ENCODE measurements at regions not wholly inside any gene's neighbourhood (a gene's known extent, or its start where the extent isn't known, plus 50 kb on each side); places are given as distances from the start of the nearest gene placed in this dataset.

DNA sequence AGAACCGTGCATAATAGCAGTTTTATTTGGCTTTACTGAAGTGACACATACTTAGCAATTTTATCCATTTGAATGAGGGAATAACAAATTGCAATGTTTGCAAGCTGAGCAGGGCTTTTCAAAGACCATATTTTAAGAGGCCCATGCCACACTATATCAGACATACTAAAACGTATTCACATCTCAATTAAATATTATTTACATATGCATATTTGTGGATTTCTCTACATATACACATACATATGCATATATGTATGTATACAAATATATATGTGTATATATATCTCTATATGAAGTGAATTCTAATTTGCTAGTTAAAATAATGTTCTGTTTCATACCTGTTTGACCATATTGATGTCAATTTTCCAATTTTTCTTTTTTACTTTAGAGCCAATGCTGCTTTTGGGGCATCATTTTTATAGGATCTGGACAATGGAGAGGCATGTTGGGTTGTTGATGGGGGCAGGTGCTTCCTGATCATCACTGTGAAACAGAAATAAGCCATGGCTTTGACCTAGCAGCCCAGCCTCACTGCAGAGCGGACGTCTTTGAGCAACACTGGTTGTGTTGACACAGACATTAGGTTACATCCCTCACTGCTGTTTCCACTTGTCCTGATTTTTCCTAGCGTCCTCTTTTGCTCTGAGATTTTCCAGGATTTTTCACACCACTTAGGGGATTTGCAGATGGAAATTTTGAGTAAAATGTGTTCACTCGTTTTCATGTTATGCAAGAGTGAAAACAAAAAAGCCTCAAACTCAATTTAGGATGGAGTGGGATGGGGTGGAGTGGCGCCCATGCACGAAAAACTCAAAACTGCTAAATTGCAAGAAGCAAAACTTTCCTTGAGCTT is 56.9 kb downstream of the RDH14 start:
- DNase-seq (ENCODE audit: low spot score), result no peak

DNA sequence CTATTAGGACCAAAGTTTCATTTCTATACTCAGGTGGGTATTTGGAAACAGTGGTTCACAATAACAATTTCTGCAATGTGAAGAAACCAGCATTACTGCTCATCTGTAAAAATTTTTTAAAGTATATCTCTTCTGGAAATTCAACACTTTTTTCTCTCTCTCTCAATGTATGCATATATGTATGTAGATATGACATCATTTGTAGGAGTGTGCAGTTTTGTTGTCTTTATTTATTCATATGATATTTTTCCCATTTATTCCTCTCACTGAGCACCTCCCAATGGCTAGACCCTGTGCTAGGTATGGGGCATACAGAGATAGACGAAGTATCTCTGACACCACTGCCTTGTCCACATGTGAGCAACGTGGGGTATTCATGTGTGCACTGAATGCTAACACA is 58.3 kb downstream of the RDH14 start:
- DNase-seq (ENCODE audit: low spot score), result no peak

DNA sequence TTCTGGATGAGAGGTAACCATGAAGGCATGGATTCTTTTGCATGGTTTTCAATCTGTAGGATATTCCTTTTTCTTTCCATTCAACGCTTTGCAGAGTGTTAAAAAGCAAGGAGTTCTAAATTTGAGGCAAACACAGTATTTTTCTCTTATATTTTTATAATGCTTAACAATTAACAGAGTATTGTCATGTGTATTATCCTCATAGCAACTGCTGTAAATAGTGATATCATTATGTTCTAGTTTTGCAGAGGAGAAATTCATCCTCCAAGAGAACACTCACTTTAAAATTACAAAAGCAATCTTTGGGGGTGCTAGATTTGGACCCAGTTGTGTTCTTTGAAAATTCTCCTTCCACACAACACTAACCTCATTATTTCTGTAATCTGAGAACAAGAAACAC is 58.7 kb downstream of the RDH14 start:
- no peak for DNase-seq (ENCODE audit: low spot score)

DNA sequence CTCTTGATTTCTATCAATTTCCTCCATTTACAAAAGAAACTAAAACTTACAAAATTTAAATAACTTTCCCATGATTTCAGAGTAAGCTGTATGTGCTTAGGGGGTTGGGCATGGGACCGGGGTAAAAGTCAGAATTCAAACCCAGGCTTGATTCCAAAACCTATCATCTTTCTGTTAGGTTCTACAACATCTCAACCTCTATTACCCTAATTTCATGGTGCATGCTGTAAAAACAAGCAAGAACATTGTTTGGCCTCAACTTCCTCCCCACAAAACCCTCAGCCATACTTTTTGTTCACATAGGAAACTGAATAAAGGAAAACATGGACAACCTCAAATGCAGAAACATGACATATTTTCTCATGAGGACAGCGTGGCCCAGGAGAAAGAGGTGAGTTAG is 59.3 kb downstream of the RDH14 start:
- no peak for DNase-seq (ENCODE audit: low spot score)

DNA sequence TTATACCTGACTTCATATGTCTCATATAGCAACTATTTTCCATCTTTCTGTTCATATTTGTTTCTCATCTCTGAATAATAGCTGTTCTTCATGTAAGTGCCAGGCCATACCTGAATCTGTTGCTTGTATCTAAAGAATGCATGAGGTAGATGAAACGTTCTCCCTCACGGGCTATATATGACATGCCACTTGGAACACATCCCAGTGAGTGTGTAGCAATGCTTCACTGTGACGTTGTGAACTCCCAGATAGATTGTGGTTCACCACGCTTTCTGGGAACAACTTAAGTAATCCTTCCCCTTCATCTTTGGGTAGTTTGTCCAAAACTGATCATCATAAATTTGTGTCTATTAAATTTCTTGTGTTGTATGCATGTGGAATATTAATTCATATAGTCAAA is 60.1 kb downstream of the RDH14 start:
- DNase-seq (ENCODE audit: low spot score), result no peak

DNA sequence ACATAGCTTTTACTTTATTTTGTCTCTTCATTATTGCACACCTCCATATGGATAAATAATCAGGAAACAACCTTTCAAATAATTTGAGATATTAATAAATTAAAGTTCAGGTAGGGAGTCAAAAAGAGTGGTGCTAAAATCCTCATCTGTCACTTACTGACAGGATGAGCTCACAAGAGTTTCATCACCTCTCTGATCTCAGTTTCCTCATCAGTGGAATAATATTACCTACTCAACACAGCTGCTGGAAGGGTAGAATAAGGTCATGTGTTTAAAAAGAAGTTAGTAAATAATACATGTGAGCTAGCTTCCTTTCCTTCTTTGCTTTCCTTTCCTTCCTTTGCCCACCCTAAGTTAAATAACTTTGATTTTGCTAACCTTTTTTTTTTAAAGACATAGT is 61.9 kb downstream of the RDH14 start:
- DNase-seq (ENCODE audit: low spot score), result no peak

DNA sequence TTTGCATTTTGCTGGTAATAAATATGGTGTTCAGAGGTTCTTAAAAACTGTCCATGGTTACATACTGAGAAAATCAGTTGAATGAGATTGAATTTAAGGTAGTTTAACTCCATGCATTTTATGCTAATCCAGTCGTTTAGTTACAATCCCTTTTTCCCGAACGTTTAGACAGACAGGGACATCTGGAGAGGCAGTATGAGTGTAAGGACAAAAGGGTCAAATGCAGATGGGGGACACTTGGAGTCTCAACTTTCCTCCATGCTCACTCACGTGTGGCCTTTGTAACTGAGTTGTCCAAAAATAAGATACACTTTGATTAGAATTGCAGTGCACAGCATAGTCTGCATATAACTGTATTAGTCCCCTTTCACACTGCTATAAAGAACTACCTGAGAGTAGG is 63.9 kb downstream of the RDH14 start:
- DNase-seq (ENCODE audit: low spot score), result no peak

DNA sequence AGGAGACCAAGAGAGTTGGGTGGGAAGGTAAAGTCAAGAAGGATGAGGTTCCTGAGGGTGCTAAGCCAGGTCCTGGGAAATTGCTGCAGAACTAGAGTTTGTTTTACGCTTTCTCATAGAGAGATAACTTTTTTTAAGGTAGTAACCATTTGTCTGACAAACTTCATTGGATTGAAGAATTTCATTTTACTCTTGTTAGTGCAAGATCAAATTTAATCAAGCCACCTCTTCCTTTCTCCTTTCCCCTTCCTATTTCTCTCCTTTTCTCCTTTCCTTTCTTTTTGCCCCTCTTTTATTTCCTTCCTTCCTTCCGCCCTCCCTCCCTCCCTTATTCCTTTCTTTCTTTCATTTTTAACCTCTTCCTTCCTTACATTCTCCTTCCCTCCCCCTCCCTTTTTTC is 65.4 kb downstream of the RDH14 start:
- no peak for DNase-seq (ENCODE audit: low spot score)

DNA sequence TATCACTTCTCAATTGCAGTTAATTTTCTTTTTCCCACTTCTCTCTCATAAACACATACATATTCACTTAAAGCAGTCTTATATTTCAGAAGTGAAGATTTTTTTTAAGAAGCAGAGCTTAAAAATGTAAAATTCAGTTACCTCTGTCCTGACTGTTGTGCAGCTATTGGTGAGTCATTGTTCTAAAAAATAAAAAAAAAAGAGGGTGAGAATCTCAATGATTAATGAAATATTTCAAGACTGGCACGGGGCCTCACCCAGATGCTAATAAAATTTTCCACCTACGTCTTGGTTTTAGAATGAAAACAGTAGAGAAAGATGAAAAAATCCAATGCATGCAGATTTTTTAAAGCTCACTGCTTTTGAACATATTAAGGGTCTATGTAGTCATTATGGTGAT is 67.7 kb downstream of the RDH14 start:
- DNase-seq (ENCODE audit: low spot score), result no peak

DNA sequence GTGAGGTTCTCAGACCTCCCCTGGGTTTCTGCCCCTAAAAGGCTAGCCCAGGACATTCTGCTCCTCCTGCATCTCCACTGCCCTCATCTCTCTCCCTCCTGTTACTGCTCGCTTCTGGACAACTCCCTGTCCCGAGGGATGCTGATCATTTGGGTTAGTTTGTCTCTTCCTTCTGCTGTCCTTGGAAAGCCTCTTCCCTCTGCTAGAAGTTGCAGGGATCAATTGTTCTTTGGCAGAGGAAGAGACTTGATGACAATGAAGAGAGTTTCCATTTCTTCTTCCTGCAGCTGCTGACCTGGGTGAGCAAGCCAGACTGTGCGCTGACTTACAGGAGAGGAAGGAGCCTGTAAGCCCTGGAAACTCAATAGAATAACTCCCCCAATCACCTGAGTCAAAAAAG is 68.9 kb downstream of the RDH14 start:
- DNase-seq (ENCODE audit: low spot score), result no peak

DNA sequence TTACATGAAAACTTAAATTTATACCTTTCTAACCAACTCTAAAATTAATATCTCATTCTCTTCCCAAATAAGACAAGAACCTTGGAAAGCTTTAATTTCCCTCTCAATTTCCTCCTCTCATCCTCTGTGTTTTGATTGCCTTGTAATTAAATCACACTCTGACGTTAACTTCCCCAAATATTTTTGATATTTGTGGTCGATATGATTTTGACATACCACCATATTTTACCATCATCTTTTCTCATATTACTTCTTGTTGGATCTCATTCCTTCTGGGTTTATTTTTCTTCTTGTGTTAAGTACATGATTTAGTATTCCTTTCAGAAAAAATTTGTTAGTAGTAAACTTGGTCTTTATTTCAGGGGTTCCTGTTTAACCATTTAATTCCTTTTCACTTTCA is 69.6 kb downstream of the RDH14 start:
- DNase-seq (ENCODE audit: low spot score), result no peak

DNA sequence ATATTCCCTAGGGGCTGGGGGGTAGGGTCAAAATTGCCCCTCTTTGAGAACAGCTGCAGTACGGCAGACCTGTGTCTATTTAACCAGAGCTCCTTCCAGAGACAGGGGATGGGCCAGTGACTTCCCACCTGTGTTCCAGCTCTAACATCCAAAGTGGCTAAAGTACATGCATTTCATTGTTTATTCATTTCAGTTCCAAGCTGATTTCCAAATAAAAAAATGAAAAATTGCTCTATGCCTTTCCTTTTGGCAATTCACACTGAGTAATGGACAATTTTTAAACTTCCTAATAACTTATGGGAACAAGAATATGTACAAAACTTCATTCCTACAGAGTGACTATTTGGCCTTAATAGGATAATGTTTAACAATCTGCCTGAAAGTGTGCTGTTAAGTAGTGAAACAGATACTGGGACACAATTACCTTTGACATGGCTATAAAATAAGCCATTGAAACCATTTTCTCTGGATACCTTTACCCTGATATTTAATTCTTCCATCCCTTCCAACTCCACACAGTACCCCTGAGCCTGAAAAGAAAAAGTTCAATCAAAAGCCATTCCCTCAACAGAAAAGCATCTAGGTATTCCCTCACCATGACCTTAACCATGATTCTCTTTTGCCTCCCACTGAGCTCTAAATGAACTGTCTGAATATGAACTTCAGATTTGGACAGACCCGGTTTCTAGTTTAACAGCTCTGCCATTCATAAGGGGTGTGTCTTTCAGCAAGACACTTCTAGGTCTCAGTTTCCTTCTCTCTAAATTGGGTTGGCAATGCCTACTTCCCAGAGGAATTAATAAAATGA is 73.1 kb downstream of the RDH14 start:
- DNase-seq (ENCODE audit: low spot score), result no peak

DNA sequence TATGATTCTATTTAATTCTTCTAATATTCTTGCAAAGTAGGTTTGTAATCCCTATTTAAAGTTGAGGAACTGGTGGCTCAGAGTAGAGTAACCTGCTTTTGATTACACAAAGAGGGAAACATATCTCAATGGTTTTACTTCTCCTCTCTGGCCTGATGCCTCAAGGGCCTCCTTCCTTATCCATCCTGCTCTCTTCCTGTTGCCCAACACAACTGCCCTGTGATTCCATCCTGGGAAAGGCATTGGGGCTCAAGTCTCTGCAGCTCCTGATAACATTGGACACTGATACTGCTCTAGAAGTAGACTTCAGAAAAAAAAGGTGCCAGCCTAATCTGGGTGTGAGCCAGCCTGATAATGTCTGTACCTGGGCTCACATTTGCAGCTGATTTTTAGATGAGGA is 75.8 kb downstream of the RDH14 start:
- no peak for DNase-seq (ENCODE audit: low spot score)

DNA sequence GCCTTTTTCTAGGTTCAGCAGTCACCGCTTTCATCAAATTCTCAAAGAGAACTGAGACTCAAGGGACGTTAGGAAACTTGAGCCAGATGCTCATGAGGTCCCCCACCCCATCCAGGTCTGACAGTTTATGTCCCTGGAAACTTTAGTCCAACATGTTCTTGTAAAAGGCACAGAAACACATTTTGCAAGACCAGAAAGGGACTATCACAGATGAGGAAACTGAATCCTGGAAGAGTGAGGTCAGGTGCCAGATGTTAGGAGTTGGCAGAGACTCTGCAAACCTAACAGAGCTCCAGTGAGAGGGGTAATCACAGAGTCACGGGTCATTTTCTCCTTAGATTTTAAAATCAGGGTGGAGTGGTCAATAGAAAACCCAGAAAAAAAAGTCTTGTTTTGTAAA is 76.6 kb downstream of the RDH14 start:
- DNase-seq (ENCODE audit: low spot score), result no peak

DNA sequence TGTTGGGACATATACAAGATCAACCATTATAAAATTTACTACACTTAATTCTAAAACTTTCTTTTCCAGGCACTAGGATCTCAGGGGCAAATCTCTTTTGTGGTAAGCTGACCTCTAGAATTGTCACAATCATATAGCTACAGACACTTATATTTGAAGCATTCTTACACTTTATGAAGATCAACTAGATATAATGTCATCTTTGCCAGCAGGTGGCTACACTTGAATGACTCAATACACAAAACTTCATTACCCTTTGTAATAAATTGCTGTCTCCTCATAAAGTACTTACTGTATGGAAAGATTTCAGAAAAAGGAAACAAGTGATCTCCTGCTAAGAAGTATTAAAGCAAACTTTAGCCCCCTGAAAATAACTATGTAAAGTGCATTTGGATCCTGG is 77.8 kb downstream of the RDH14 start:
- no peak for DNase-seq (ENCODE audit: low spot score)

DNA sequence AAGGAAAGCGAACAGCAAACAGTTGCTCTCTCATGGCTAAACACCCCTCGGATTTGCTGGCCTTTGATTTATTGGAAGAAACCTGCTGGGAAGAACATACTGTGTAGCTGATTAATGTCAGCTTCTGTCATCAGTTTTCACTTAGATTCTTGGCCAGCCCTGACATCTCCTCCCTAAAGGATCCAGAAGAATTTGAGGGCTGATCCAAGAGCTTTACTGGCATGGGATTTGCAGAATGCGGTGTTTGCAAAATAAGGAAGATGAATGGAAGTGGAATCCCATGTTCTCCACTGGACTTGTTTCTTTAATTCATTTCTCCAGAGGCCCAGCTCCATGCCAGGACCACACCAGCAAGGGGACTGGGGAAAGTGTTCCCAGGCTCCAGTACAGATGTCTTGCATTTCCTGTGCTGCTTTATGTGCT is 80.5 kb downstream of the RDH14 start:
- DNase-seq (ENCODE audit: low spot score), result no peak

DNA sequence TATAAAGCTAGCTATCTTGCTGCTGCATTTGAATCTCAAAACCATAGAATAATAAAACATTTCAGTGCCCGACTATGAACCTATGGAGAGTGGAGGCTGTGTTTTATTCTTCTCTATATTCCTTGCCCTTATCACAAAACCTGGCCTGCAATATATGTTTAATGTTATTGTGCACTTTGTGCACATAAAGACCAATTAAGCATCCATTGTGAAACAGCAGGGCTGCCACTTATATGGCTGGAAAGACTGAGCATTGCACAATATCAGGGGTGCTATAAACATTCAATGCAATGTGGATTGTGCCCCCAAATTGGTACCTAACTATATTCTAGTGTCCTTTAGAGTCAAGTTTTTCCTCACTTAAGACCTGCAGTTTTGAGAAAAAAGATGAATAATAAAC is 83.2 kb downstream of the RDH14 start:
- DNase-seq (ENCODE audit: low spot score), result no peak

DNA sequence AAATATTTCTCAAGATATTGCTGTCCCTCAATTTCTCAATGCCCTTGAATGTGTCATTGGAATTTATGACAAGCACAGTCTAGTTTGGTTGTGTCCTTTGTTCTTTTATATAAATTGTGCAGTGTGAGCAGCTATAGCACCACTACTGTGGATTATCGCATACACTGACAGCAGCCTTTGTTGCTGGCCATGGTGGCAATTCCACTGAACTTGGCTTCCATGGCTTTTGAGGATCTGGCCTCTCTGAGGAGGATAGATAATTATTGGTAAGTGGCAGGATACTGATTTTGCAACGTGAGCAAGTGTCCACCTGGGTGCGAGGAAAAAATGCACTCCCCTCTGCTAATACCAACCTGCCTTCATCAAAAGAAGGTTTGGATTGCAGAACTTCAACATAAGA is 84.0 kb downstream of the RDH14 start:
- DNase-seq (ENCODE audit: low spot score), result no peak

DNA sequence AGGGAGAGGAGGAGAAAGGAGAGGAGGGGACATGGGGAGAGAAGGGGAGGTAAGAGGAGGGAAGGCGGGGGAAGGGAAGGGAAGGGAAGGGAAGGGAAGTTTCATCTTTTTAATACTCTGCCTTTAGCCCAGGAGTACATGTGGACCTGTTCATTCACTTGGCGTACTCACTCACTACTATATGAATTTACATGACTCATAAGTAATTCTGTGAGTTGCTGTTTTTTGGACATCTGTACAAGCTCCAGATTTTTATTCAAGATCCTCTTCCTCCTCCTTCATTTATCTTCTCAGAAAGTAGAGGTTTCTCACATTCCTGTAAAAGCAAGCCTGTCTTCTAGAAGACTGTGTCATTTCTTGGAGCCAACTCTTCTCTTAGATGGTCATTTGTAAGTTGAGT is 84.6 kb downstream of the RDH14 start:
- DNase-seq (ENCODE audit: low spot score), result no peak

DNA sequence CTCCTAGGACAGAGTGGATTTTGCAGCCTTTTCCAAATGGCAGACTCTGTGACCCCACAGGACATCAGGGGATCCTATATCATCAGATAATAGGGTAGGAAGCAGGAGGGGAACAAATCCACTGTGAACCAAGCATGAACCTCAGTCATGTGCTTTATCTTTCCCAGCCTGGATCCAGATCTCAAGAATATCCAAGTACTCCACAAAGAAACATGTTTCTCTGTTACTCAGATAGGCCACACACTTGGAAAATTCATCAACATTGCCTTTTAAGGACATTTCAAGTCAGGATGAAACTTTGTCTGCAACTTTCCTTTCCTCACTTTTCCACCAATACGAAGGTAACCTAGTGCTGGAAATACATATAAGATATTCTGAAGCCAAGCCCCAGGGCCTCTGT is 85.8 kb downstream of the RDH14 start:
- DNase-seq (ENCODE audit: low spot score), result no peak

DNA sequence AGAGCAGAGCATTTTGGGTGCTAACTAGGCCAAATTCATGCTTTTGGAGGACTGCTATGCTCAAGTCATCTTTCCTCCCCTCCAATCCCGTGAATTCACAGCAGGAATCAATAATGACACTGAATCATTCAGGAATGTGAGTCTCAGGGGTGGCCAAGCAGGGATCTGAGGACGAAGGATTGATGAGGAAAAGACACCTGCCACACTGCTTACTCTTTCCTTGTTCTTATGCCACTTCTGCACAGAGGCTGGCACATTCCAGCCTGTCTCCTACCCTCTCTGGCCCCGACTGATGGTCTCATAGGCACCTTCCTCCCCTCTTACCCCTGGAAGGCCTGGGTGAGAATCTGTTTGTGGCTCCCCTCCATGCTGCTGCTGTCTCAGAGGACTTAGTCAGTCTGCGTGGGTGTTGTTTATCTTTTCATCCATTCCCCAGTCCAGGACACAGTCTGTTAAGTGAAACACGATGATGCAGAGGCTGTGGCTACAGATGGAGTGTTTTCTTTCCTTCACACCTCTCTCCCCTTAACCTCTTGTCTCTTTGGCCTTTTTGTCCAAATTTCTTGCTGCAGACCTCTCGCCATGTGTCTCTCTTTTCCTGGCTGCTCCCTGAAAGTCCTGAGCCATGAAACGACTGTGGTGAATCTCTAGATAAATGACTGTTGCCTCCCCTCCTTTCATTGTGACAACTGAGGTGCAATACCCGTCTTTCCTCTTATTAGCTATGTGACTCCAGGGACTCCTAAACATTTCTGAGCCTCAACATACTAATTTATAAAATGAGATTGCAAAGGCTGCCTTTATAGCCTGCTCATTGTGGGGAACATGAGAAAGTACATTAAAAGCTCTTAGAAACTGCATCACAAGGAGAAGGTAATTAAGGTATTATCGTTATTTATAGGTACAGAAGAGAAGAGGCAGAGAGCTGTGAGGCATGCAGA is 86.9 kb downstream of the RDH14 start:
- DNase-seq (ENCODE audit: low spot score), result no peak

DNA sequence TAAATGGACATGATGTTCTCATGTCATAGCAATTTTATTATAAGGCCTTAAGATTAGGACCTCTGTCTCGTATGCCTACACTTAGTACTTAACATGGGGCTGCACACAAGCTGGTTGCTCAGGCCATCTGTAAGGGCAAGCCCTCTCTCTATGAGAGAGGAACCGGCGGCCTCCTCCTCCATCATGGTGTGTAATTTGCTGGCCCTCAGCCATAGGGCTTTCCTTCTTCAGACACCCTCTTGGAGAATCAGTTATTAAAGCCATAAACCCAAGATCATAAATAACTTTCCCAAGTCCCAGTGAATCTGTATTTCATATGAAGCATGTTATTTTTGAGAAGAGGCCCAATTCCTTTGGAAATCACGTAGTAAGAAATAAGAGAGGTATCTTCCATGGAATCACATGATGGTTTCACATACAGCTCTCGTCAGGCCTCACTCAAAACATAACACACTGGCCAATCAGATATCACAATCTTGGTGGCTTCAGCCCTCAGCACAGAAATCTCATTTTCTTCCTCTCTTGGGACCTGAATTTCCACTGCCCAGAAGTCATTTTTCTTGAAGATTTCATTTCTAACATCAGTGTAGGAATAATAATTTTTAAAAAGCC is 92.6 kb downstream of the RDH14 start:
- no peak for DNase-seq (ENCODE audit: low spot score)
